ENCODE measurements at regions not wholly inside any gene's neighbourhood (a gene's known extent, or its start where the extent isn't known, plus 50 kb on each side); places are given as distances from the start of the nearest gene placed in this dataset.

- no peak overlapping the region for H3K4me3 ChIP-seq (ENCODE audit: low read depth, low read length)
- no peaks in the 10 kb centered on the region for H3K36me3 ChIP-seq (ENCODE audit: insufficient read depth)
- H3K4me1 ChIP-seq (ENCODE audit: insufficient read depth), result peaks cover 1% of the 10 kb centered on the region
- H3K27ac ChIP-seq (ENCODE audit: low read depth), result no peak overlapping the region
- WGBS, result 67% methylated on average over 5 of the region's 5 CpGs
- no peak for DNase-seq (ENCODE audit: extremely low spot score)
Observed at GRCh38 chr4:41883988-41884734, 51.1 kb upstream of the TMEM33 start.

GRCh38 chr4:41882625-41883347, 52.4 kb upstream of the TMEM33 start:
- Histone ChIP-seq H3K27ac (ENCODE audit: low read depth) (no peak overlapping the region), H3K36me3 (ENCODE audit: insufficient read depth) (no peaks in the 10 kb centered on the region), H3K4me1 (ENCODE audit: insufficient read depth) (peaks cover 1% of the 10 kb centered on the region), H3K4me3 (ENCODE audit: low read depth, low read length) (peak overlapping the region; percentile 40)
- WGBS, result 14% methylated on average over 34 of the region's 34 CpGs
- DNase-seq (ENCODE audit: extremely low spot score), result no peak

- Histone ChIP-seq H3K4me1 (ENCODE audit: insufficient read depth) (peaks cover 1% of the 10 kb centered on the region), H3K27ac (ENCODE audit: low read depth) (no peak overlapping the region), H3K4me3 (ENCODE audit: low read depth, low read length) (peak overlapping the region; percentile 40), H3K36me3 (ENCODE audit: insufficient read depth) (no peaks in the 10 kb centered on the region)
- no peak for DNase-seq (ENCODE audit: extremely low spot score)
- WGBS, result 2% methylated on average over 53 of the region's 53 CpGs
Observed at GRCh38 chr4:41881981-41882624, 53.1 kb upstream of the TMEM33 start.

GRCh38 chr4:41880840-41881831, 54.1 kb upstream of the TMEM33 start:
- Histone ChIP-seq H3K36me3 (ENCODE audit: insufficient read depth) (no peaks in the 10 kb centered on the region), H3K4me3 (ENCODE audit: low read depth, low read length) (peak overlapping the region; percentile 40), H3K4me1 (ENCODE audit: insufficient read depth) (peaks cover 1% of the 10 kb centered on the region), H3K27ac (ENCODE audit: low read depth) (no peak overlapping the region)
- WGBS, result 2% methylated on average over 79 of the region's 79 CpGs
- DNase-seq (ENCODE audit: extremely low spot score), result no peak

- Histone ChIP-seq H3K36me3 (ENCODE audit: insufficient read depth) (no peaks in the 10 kb centered on the region), H3K4me3 (ENCODE audit: low read depth, low read length) (no peak overlapping the region), H3K4me1 (ENCODE audit: insufficient read depth) (peaks cover 1% of the 10 kb centered on the region), H3K27ac (ENCODE audit: low read depth) (no peak overlapping the region)
- 9% methylated on average over 45 of the region's 45 CpGs for WGBS
- DNase-seq (ENCODE audit: extremely low spot score), result no peak
Observed at GRCh38 chr4:41880022-41880837, 55.0 kb upstream of the TMEM33 start.

GRCh38 chr4:41879552-41879951, 55.7 kb upstream of the TMEM33 start:
- 14% methylated on average over 12 of the region's 12 CpGs for WGBS
- peaks cover 1% of the 10 kb centered on the region for H3K4me1 ChIP-seq (ENCODE audit: insufficient read depth)
- H3K36me3 ChIP-seq (ENCODE audit: insufficient read depth), result no peaks in the 10 kb centered on the region
- no peak overlapping the region for H3K4me3 ChIP-seq (ENCODE audit: low read depth, low read length)
- no peak overlapping the region for H3K27ac ChIP-seq (ENCODE audit: low read depth)
- DNase-seq (ENCODE audit: extremely low spot score), result no peak

GRCh38 chr4:41878991-41879491, 56.2 kb upstream of the TMEM33 start:
- no peak overlapping the region for H3K4me3 ChIP-seq (ENCODE audit: low read depth, low read length)
- no peaks in the 10 kb centered on the region for H3K36me3 ChIP-seq (ENCODE audit: insufficient read depth)
- peaks cover 1% of the 10 kb centered on the region for H3K4me1 ChIP-seq (ENCODE audit: insufficient read depth)
- no peak for DNase-seq (ENCODE audit: extremely low spot score)
- H3K27ac ChIP-seq (ENCODE audit: low read depth), result no peak overlapping the region
- WGBS, result 11% methylated on average over 25 of the region's 25 CpGs

- no peak overlapping the region for H3K27ac ChIP-seq (ENCODE audit: low read depth)
- no peak for DNase-seq (ENCODE audit: extremely low spot score)
- peaks cover 1% of the 10 kb centered on the region for H3K4me1 ChIP-seq (ENCODE audit: insufficient read depth)
- 31% methylated on average over 41 of the region's 41 CpGs for WGBS
- H3K4me3 ChIP-seq (ENCODE audit: low read depth, low read length), result no peak overlapping the region
- H3K36me3 ChIP-seq (ENCODE audit: insufficient read depth), result no peaks in the 10 kb centered on the region
Observed at GRCh38 chr4:41878170-41878969, 56.9 kb upstream of the TMEM33 start.

GRCh38 chr4:41877020-41877796, 58.0 kb upstream of the TMEM33 start:
- peaks cover 1% of the 10 kb centered on the region for H3K4me1 ChIP-seq (ENCODE audit: insufficient read depth)
- WGBS, result 69% methylated on average over 7 of the region's 7 CpGs
- no peaks in the 10 kb centered on the region for H3K36me3 ChIP-seq (ENCODE audit: insufficient read depth)
- no peak for DNase-seq (ENCODE audit: extremely low spot score)
- no peak overlapping the region for H3K4me3 ChIP-seq (ENCODE audit: low read depth, low read length)
- no peak overlapping the region for H3K27ac ChIP-seq (ENCODE audit: low read depth)

GRCh38 chr4:41874873-41875272, 60.4 kb upstream of the TMEM33 start:
- Histone ChIP-seq H3K27ac (ENCODE audit: low read depth) (no peak overlapping the region), H3K4me1 (ENCODE audit: insufficient read depth) (no peaks in the 10 kb centered on the region), H3K36me3 (ENCODE audit: insufficient read depth) (no peaks in the 10 kb centered on the region), H3K4me3 (ENCODE audit: low read depth, low read length) (no peak overlapping the region)
- no peak for DNase-seq (ENCODE audit: extremely low spot score)

- H3K36me3 ChIP-seq (ENCODE audit: insufficient read depth), result no peaks in the 10 kb centered on the region
- no peak overlapping the region for H3K27ac ChIP-seq (ENCODE audit: low read depth)
- H3K4me3 ChIP-seq (ENCODE audit: low read depth, low read length), result no peak overlapping the region
- H3K4me1 ChIP-seq (ENCODE audit: insufficient read depth), result no peaks in the 10 kb centered on the region
- 38% methylated on average over 7 of the region's 7 CpGs for WGBS
- DNase-seq (ENCODE audit: extremely low spot score), result no peak
Observed at GRCh38 chr4:41874398-41874797, 60.8 kb upstream of the TMEM33 start.
